Neural cell (in vitro differentiated cells): ENCODE measurements at regions not wholly inside any gene's neighbourhood (a gene's known extent, or its start where the extent isn't known, plus 50 kb on each side); places are given as distances from the start of the nearest gene placed in this dataset.

Experiments used
- H2AFZ ChIP-seq: fragments of 200-600, 300-800 bp; sonication (generic), shearing (Covaris generic); 2 replicates; pipeline ENCODE4 v1.6.0; 2014; ENCODE audit warnings: low read depth, mild to moderate bottlenecking, antibody characterized with exemption, low read length, moderate library complexity
- H3F3A ChIP-seq: fragments of 200-600 bp; shearing (Covaris generic); 2 replicates; pipeline ENCODE4 v1.6.1; 2016; ENCODE audit warnings: mild to moderate bottlenecking, moderate library complexity, mixed read lengths, antibody characterized with exemption, low read length; ENCODE audit not compliant: insufficient read depth, poor library complexity, severe bottlenecking
- H3K27ac ChIP-seq: fragments of 200-600, 300-800 bp; sonication (generic), shearing (Covaris generic); 2 replicates; pipeline ENCODE4 v1.5.1; 2014; ENCODE audit warnings: mild to moderate bottlenecking, low read length, moderate library complexity
- H3K27me3 ChIP-seq: fragments of 300-800, 200-600 bp; sonication (generic), shearing (Covaris generic); 2 replicates; pipeline ENCODE4 v1.6.0; 2014; ENCODE audit warnings: mild to moderate bottlenecking, low read depth, low read length, moderate library complexity; ENCODE audit not compliant: insufficient read depth
- H3K36me3 ChIP-seq: fragments of 300-800, 200-600 bp; sonication (generic), shearing (Covaris generic); 2 replicates; pipeline ENCODE4 v1.5.1; 2014; ENCODE audit warnings: mild to moderate bottlenecking, antibody characterized with exemption, low read length, moderate library complexity; ENCODE audit not compliant: insufficient read depth
- H3K4me2 ChIP-seq: fragments of 300-800, 200-600 bp; sonication (generic), shearing (Covaris generic); 2 replicates; pipeline ENCODE4 v1.6.0; 2014; ENCODE audit warnings: mild to moderate bottlenecking, low read length
- H3K4me3 ChIP-seq: fragments of 300-800, 200-600 bp; sonication (generic), shearing (Covaris generic); 2 replicates; pipeline ENCODE4 v1.5.1; 2014; ENCODE audit warnings: mild to moderate bottlenecking, low read length, moderate library complexity
- H3K79me2 ChIP-seq: fragments of 200-600 bp; shearing (Covaris generic); replicated peaks from 2 replicates; pipeline ENCODE4 v1.6.0; 2014; ENCODE audit warnings: mild to moderate bottlenecking, low read length, moderate library complexity; ENCODE audit not compliant: insufficient read depth
- H3K9ac ChIP-seq: fragments of 300-800, 200-600 bp; sonication (generic), shearing (Covaris generic); 2 replicates; pipeline ENCODE4 v1.6.1; 2016; ENCODE audit warnings: mild to moderate bottlenecking, low read length, mixed read lengths
- H3K9me2 ChIP-seq: fragments of 200-600 bp; shearing (Covaris generic); 2 replicates; pipeline ENCODE4 v1.6.1; 2016; ENCODE audit warnings: mild to moderate bottlenecking, low read length, mixed read lengths; ENCODE audit not compliant: insufficient read depth
- H3K9me3 ChIP-seq: fragments of 200-600, 300-800 bp; sonication (generic), shearing (Covaris generic); 2 replicates; pipeline ENCODE4 v1.6.1; 2016; ENCODE audit warnings: mild to moderate bottlenecking, mixed run types, low read length, moderate library complexity, mixed read lengths
- H4K20me1 ChIP-seq: fragments of 200-600 bp; shearing (Covaris generic); 2 replicates; pipeline ENCODE4 v1.6.1; 2016; ENCODE audit warnings: mild to moderate bottlenecking, mixed run types; ENCODE audit not compliant: insufficient read depth
- EP300 ChIP-seq: fragments of 450-650 bp; conservative IDR thresholded peaks from 2 replicates; pipeline ENCODE4 v1.6.1; 2014; ENCODE audit warnings: antibody characterized with exemption, mild to moderate bottlenecking, moderate library complexity; ENCODE audit not compliant: poor library complexity, severe bottlenecking
- EZH2 ChIP-seq: fragments of 200-600, 300-800 bp; shearing (Covaris generic), sonication (generic); IDR thresholded peaks from 2 replicates; pipeline ENCODE4 v1.6.1; 2014; ENCODE audit warnings: antibody characterized with exemption, low read length, borderline replicate concordance, mild to moderate bottlenecking; ENCODE audit not compliant: insufficient read depth, poor library complexity, severe bottlenecking
- MXI1 ChIP-seq: fragments of 450-650 bp; conservative IDR thresholded peaks from 2 replicates; pipeline ENCODE4 v1.6.1; 2014; ENCODE audit warnings: antibody characterized with exemption, mild to moderate bottlenecking; ENCODE audit not compliant: poor library complexity, severe bottlenecking
- POLR2AphosphoS5 ChIP-seq: IDR thresholded peaks from 2 replicates; pipeline ENCODE4 v1.6.1; 2012
- RAD21 ChIP-seq: fragments of 450-650 bp; conservative IDR thresholded peaks from 2 replicates; pipeline ENCODE4 v1.6.1; 2014; ENCODE audit warnings: antibody characterized with exemption, mild to moderate bottlenecking, moderate library complexity
- SMC3 ChIP-seq: fragments of 450-650 bp; conservative IDR thresholded peaks from 2 replicates; pipeline ENCODE4 v1.6.1; 2014; ENCODE audit warnings: antibody characterized with exemption, mild to moderate bottlenecking, moderate library complexity; ENCODE audit not compliant: poor library complexity
- TAF1 ChIP-seq: IDR thresholded peaks from 2 replicates; pipeline ENCODE4 v1.6.1; 2012; ENCODE audit warnings: low read depth
- TF ChIP-seq, protein P1 (sequence below): fragments of 450-650 bp; IDR thresholded peaks from 2 replicates; pipeline ENCODE4 v1.5.1; 2014; ENCODE audit warnings: antibody characterized with exemption, mild to moderate bottlenecking, moderate library complexity; ENCODE audit not compliant: poor library complexity, severe bottlenecking
- TF ChIP-seq, protein P2 (sequence below): IDR thresholded peaks from 2 replicates; pipeline ENCODE4 v1.6.1; 2012; ENCODE audit warnings: borderline replicate concordance

DNA sequence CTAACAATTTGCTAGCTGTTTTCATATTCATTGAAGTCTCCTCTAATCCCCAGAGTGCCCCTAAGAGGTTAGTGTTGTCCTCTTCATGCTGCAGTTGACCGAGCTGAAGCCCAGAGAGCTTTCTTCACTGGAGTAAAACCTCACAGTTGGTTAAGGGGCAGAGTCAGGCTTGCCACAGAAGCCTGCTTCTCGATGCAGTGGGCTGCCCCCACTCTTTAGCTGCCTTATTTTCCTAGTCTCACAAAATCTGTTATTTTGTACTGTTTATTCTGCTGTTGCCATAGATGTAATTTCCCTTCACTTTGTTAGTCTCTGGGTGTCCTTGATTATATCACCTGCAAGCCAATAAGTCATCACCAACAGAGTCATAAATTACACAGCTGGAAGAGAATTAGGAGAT, 56.3 kb upstream of the ZPBP start:
- Histone ChIP-seq H3K36me3 (no peaks in the 10 kb centered on the region), H3K4me2 (no peak overlapping the region), H3K9ac (no peak overlapping the region), H3K9me3 (no peaks in the 10 kb centered on the region), H2AFZ (no peak overlapping the region), H4K20me1 (no peaks in the 10 kb centered on the region), H3K27me3 (no peaks in the 10 kb centered on the region), H3K27ac (no peak overlapping the region), H3K79me2 (no peaks in the 10 kb centered on the region), H3K4me3 (no peak overlapping the region), H3F3A (no peaks in the 10 kb centered on the region), H3K9me2 (no peaks in the 10 kb centered on the region)
- TF ChIP-seq, protein P1, sequence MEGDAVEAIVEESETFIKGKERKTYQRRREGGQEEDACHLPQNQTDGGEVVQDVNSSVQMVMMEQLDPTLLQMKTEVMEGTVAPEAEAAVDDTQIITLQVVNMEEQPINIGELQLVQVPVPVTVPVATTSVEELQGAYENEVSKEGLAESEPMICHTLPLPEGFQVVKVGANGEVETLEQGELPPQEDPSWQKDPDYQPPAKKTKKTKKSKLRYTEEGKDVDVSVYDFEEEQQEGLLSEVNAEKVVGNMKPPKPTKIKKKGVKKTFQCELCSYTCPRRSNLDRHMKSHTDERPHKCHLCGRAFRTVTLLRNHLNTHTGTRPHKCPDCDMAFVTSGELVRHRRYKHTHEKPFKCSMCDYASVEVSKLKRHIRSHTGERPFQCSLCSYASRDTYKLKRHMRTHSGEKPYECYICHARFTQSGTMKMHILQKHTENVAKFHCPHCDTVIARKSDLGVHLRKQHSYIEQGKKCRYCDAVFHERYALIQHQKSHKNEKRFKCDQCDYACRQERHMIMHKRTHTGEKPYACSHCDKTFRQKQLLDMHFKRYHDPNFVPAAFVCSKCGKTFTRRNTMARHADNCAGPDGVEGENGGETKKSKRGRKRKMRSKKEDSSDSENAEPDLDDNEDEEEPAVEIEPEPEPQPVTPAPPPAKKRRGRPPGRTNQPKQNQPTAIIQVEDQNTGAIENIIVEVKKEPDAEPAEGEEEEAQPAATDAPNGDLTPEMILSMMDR, result no peak
- TF ChIP-seq MXI1 (no peak), EZH2 (no peak), EP300 (no peak), POLR2AphosphoS5 (no peak), SMC3 (no peak), RAD21 (no peak), TAF1 (no peak)
- TF ChIP-seq, protein P2, sequence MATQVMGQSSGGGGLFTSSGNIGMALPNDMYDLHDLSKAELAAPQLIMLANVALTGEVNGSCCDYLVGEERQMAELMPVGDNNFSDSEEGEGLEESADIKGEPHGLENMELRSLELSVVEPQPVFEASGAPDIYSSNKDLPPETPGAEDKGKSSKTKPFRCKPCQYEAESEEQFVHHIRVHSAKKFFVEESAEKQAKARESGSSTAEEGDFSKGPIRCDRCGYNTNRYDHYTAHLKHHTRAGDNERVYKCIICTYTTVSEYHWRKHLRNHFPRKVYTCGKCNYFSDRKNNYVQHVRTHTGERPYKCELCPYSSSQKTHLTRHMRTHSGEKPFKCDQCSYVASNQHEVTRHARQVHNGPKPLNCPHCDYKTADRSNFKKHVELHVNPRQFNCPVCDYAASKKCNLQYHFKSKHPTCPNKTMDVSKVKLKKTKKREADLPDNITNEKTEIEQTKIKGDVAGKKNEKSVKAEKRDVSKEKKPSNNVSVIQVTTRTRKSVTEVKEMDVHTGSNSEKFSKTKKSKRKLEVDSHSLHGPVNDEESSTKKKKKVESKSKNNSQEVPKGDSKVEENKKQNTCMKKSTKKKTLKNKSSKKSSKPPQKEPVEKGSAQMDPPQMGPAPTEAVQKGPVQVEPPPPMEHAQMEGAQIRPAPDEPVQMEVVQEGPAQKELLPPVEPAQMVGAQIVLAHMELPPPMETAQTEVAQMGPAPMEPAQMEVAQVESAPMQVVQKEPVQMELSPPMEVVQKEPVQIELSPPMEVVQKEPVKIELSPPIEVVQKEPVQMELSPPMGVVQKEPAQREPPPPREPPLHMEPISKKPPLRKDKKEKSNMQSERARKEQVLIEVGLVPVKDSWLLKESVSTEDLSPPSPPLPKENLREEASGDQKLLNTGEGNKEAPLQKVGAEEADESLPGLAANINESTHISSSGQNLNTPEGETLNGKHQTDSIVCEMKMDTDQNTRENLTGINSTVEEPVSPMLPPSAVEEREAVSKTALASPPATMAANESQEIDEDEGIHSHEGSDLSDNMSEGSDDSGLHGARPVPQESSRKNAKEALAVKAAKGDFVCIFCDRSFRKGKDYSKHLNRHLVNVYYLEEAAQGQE, result no peak

DNA sequence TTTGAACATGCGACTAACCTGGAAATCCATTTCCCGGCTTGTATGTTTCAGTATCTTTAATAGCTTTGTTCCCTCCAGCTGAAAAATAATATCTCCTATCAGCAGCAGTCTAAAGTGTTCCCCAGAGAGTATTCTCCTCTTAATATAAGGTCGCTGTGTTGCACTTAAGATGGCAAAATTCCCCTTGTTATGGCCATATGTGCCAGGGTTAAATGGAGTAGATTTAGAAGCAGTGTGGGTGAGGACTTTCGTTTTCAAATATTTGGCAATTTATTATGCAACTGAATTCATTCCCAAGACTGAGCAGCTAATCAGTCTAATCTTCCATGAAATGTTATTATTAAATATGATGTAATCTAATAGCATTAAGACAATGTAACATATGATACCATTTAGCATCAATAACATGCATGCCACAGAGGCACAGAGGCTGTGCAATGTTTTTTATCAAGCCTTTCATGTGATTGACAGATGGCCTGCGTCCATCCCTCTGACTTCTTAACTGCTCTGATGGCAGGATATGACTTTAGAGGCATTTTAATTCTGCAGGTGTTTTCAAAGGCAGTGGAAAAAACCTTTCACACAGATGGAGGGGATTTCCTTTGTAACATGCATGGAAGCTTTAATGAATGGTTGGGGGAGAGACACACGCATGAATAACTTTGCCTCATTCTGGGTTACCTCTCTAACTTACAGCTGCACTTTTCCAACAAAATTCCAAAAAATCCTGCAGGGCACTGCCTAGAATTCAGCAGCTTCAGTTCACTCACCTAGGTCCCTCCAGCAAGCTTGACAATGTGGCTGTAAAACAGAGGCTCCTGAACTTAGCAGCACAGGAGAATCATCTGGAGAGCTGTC, 55.1 kb upstream of the ZPBP start:
- Histone ChIP-seq H3K4me2 (no peak overlapping the region), H3K79me2 (no peaks in the 10 kb centered on the region), H3K27ac (no peak overlapping the region), H3K9me2 (no peaks in the 10 kb centered on the region), H2AFZ (no peak overlapping the region), H3K36me3 (no peaks in the 10 kb centered on the region), H4K20me1 (no peaks in the 10 kb centered on the region), H3K4me3 (no peak overlapping the region), H3F3A (no peaks in the 10 kb centered on the region), H3K9me3 (no peaks in the 10 kb centered on the region), H3K27me3 (no peaks in the 10 kb centered on the region), H3K9ac (no peak overlapping the region)
- TF ChIP-seq, protein P1, result no peak
- TF ChIP-seq EZH2 (no peak), TAF1 (no peak)
